ENCODE measurements at regions not wholly inside any gene's neighbourhood (a gene's known extent, or its start where the extent isn't known, plus 50 kb on each side); places are given as distances from the start of the nearest gene placed in this dataset.

DNA sequence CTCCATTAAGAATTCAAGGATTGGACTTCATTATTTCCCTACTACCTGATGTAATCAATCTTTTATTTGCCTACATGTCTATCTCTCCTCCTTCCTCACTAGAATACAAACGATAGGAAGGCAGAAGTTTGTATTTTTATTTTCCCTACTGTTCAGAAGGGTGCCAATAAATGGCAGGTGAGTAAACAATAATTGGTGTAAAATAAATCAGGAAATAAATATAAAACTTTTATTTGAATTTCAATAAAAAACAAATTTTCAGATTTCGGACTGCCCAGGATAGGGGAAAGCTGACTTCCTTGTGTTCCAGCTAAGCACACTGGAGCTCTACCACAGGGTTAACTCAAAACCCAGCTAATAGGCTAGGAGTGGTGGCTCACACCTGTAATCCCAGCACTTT, 636.3 kb upstream of the BCHE start:
- TF ChIP-seq, protein P1, sequence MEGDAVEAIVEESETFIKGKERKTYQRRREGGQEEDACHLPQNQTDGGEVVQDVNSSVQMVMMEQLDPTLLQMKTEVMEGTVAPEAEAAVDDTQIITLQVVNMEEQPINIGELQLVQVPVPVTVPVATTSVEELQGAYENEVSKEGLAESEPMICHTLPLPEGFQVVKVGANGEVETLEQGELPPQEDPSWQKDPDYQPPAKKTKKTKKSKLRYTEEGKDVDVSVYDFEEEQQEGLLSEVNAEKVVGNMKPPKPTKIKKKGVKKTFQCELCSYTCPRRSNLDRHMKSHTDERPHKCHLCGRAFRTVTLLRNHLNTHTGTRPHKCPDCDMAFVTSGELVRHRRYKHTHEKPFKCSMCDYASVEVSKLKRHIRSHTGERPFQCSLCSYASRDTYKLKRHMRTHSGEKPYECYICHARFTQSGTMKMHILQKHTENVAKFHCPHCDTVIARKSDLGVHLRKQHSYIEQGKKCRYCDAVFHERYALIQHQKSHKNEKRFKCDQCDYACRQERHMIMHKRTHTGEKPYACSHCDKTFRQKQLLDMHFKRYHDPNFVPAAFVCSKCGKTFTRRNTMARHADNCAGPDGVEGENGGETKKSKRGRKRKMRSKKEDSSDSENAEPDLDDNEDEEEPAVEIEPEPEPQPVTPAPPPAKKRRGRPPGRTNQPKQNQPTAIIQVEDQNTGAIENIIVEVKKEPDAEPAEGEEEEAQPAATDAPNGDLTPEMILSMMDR (IDR thresholded peaks at IDR 0.05 in 4 of 5, conservative IDR thresholded peaks at IDR 0.05 in 1 of 5), result no peak
- TF ChIP-seq POLR2A (IDR thresholded peaks at IDR 0.05), result no peak

Measured in gastrocnemius medialis (tissue), 4 donors.